HG03064 (cell line): ENCODE measurements at regions not wholly inside any gene's neighbourhood (a gene's known extent, or its start where the extent isn't known, plus 50 kb on each side); places are given as distances from the start of the nearest gene placed in this dataset.

Source experiments
- ATAC-seq: cut with Tn5 transposase; IDR thresholded peaks from one replicate; pipeline ENCODE4 v1.9.1; 2021; ENCODE audit warnings: low read depth; ENCODE audit not compliant: unreplicated experiment

DNA sequence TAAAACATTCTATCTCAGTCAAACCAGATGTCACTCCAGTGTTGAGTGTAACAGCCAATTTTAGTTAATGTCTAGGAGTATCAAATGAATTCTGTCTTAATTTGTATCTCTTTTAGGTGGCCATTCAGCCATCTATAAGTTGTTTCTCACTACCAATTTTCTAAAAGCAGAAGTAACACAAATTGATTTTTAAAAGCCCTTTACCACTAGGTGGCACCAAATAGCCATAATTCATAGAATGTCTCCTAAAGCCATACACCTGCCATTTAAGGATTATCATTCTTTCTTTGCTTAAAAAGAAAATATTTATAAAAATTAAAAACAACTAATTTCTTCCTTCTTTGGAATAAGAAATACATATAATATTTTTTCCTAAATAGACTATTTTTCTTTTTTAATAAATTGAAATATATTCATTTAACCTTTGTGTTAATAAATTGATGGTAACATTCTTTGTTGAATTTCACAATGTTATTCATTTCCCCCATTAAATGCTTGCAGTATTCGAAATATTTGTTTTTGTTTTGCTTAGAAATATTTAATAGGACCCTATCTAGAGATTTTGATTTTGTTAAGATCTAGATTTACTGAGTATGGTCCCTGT is 107.8 kb upstream of the PPP1R3A start:
- peak; percentile 85 for ATAC-seq

DNA sequence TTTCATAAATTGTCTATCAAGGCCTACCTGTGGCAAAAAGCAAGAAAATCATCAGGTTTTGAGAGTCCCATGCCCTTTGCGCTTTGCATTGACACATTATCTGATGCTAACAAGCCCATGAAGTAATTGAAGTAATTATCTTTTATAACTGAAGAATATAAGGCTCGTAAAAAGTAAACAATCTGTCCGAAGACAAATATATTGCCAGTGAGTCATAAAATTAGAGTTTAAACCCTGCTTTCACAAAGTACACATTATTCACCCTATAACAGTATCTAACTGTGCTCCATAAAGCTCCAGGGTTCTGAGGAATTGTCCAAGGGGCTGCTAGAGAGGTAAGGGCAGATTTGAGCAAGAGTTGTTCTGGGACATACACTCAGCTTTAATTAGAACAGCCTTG is 102.3 kb upstream of the PPP1R3A start:
- ATAC-seq, result no peak

DNA sequence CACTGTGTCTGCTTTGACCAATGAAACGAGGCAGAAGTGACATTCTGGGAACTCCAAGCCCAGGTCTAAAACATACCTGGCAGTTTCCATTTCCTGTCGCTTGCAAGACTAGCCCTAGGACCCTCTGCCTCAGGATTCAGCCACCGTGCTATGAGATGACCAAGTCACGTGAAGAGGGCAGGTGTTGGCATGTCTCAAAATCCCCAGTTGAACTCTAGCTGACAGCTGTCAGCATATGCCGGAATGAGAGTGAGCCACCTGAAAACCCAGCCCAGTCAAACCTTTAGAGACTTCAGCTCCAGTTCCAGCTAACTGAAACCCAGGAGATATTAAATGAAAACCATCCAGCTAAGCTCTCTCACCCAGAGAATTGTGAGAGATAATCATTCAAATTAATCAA is 89.9 kb upstream of the PPP1R3A start:
- ATAC-seq, result no peak

DNA sequence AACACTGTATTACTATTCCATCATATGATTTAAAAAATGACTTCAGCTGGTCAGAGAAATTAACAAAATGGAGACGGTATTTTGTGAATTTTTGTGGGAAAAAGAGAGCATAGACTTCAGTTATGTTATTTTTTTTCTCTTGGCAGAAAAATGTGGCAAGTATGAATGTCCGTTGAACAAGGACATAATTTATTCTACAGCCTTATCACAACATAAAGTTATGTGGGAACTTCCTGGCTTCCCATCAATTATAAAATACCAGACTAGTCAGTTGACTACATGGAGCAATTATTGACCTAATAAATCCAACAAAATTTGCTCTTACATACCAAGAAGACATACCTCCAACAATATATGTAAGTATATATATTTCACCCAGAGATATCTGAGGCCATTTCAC is 88.6 kb upstream of the PPP1R3A start:
- ATAC-seq, result no peak

DNA sequence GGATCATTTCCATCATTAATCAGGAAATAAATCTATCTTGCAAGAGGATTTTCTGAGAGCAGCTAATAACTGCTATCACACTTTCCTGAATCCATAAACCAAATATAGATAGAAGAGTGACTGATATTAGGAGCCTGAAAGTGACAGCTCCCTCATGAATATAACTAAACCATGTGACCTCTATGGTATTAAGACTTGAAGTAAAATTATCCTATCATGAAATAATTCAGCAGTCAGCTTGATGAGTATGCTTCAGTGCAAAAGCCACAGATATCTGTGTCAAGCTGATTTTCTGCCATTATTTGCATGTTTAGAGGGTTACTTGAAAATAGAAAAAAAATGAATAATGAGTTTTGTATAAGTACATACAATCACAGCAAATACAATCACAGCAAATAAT is 80.1 kb upstream of the PPP1R3A start:
- ATAC-seq, result no peak

DNA sequence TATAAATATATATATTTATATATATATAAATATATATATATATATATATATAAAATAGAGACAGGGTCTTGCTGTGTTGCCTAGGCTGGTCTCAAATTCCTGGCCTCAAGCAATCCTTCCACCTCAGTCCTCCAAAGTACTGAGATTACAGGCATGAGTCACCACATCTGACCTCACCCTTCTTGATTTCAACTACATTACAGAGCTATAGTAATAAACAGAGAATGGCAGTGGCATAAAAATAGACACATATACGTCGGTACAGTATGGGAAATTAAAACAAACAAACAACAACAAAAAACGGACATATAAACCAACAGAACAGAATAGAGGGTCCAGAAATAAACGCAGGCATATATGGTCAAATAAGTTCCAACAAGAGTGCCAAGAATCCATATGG is 77.6 kb upstream of the PPP1R3A start:
- ATAC-seq, result no peak

GRCh38 chr7:113986216-113986615 is 67.4 kb upstream of the PPP1R3A start:
- no peak for ATAC-seq

DNA sequence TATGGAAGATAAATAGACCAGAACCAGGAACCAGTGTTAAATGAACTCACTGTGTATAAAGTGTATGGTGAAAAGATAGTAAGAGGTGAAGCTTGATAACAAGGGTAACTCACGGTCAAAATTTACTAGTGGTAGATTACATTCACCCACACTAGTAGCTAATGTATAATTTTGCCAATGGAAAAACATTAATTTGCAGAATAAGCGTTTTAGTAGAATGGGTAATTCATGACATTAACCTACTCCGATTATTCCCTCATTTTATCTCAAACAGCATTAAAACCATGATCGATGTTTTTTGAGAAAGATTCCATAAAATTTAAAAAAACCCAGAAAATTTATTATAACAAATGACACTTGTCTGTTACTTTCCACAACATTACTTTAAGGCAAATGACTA is 57.7 kb upstream of the PPP1R3A start:
- ATAC-seq, result no peak

- no peak for ATAC-seq
Measured at GRCh38 chr7:113968713-113969112, 49.9 kb upstream of the PPP1R3A start.
